Keratinocyte (primary cell): ENCODE measurements at regions not wholly inside any gene's neighbourhood (a gene's known extent, or its start where the extent isn't known, plus 50 kb on each side); places are given as distances from the start of the nearest gene placed in this dataset.

Source experiments
- DNase-seq: peaks from one replicate; pipeline ENCODE4 v3.0.0-alpha.2; 2011; ENCODE audit warnings: low read depth, missing footprints, low spot score
- FAIRE-seq: peaks from 2 replicates; lab custom pipeline; 2011; peaks lifted over from hg19 to GRCh38; lab: Jason Lieb, UNC
- H2AFZ ChIP-seq: 2 replicates; pipeline ENCODE4 v1.6.0; 2012; ENCODE audit warnings: low read length, control low read depth, inconsistent platforms; ENCODE audit not compliant: control insufficient read depth
- H3K27ac ChIP-seq: 2 replicates; pipeline ENCODE4 v1.5.1; 2011; ENCODE audit warnings: low read length; ENCODE audit not compliant: control insufficient read depth, insufficient read depth
- H3K27me3 ChIP-seq: 3 replicates; pipeline ENCODE4 v1.6.0; 2011; ENCODE audit warnings: low read length; ENCODE audit not compliant: control insufficient read depth, insufficient read depth; ENCODE audit errors: extremely low read depth
- H3K36me3 ChIP-seq, 2 experiments: 2 replicates in 1 of 2; 3 replicates in 1 of 2; pipeline ENCODE4 v1.5.1; 2011; ENCODE audit warnings: low read length in 2 of 2, mild to moderate bottlenecking in 1 of 2; ENCODE audit not compliant: control insufficient read depth in 2 of 2, insufficient read depth in 2 of 2; ENCODE audit errors: extremely low read depth in 1 of 2
- H3K4me1 ChIP-seq: 3 replicates; pipeline ENCODE4 v1.5.1; 2011; ENCODE audit warnings: low read length; ENCODE audit not compliant: control insufficient read depth, insufficient read depth; ENCODE audit errors: extremely low read depth
- H3K4me2 ChIP-seq: 3 replicates; pipeline ENCODE4 v1.6.0; 2011; ENCODE audit warnings: low read depth, low read length; ENCODE audit not compliant: control insufficient read depth, insufficient read depth; ENCODE audit errors: extremely low read depth
- H3K4me3 ChIP-seq, 3 experiments: fragments of 200-600 bp in 1 of 3; sonication (generic) in 1 of 3; 2 replicates in 2 of 3; 3 replicates in 1 of 3; pipeline ENCODE4 v1.5.1; 2011 to 2016; ENCODE audit warnings: low read length in 3 of 3, mild to moderate bottlenecking in 3 of 3, control low read depth in 2 of 3, inconsistent platforms in 1 of 3, low read depth in 1 of 3, mixed read lengths in 1 of 3, mixed run types in 1 of 3, moderate library complexity in 1 of 3; ENCODE audit not compliant: control insufficient read depth in 2 of 3, insufficient read depth in 2 of 3; ENCODE audit errors: extremely low read depth in 1 of 3
- H3K79me2 ChIP-seq: 2 replicates; pipeline ENCODE4 v1.6.0; 2012; ENCODE audit warnings: low read length; ENCODE audit not compliant: control insufficient read depth, insufficient read depth
- H3K9ac ChIP-seq: 3 replicates; pipeline ENCODE4 v1.6.0; 2011; ENCODE audit warnings: low read length; ENCODE audit not compliant: control insufficient read depth, insufficient read depth; ENCODE audit errors: extremely low read depth
- H3K9me1 ChIP-seq: 3 replicates; pipeline ENCODE4 v1.6.0; 2011; ENCODE audit warnings: low read length; ENCODE audit not compliant: control insufficient read depth, insufficient read depth; ENCODE audit errors: extremely low read depth
- H3K9me3 ChIP-seq: 2 replicates; pipeline ENCODE4 v1.5.1; 2012; ENCODE audit warnings: low read depth, low read length; ENCODE audit not compliant: control insufficient read depth
- H4K20me1 ChIP-seq: 3 replicates; pipeline ENCODE4 v1.6.0; 2011; ENCODE audit warnings: low read length; ENCODE audit not compliant: control insufficient read depth, insufficient read depth; ENCODE audit errors: extremely low read depth
- CTCF ChIP-seq, 3 experiments: IDR thresholded peaks in 1 of 3; conservative IDR thresholded peaks in 1 of 3; optimal IDR thresholded peaks in 1 of 3; 2 replicates in 2 of 3; 3 replicates in 1 of 3; pipeline versions ENCODE3 to v1.5.1; 2011; ENCODE audit warnings: low read length in 3 of 3, mild to moderate bottlenecking in 3 of 3, moderate library complexity in 2 of 3, control low read depth in 1 of 3, inconsistent platforms in 1 of 3; ENCODE audit not compliant: insufficient read depth in 2 of 3; ENCODE audit errors: extremely low read depth in 1 of 3
- EZH2 ChIP-seq: IDR thresholded peaks from one replicate; pipeline ENCODE4 v1.6.1; 2012; ENCODE audit warnings: inconsistent platforms, mild to moderate bottlenecking, low read length, moderate library complexity
- dilution Hi-C: fragments of 300-500 bp; cut with MboI; formaldehyde crosslinking; loops from one replicate; pipeline ENCODE4 v1.7.0; 2020; ENCODE audit warnings: low sequenced_read_pairs; ENCODE audit not compliant: extremely low pct_ligation_motif_present

- no peak for FAIRE-seq
- Histone ChIP-seq H4K20me1 (no peaks in the 10 kb centered on the region), H3K4me1 (peaks cover 7% of the 10 kb centered on the region), H3K27me3 (peaks cover 9% of the 10 kb centered on the region), H3K4me2 (no peak overlapping the region), H3K9ac (no peak overlapping the region), H2AFZ (no peak overlapping the region), H3K27ac (no peak overlapping the region), H3K4me3 (no peak overlapping the region), H3K79me2 (no peaks in the 10 kb centered on the region), H3K36me3 (no peaks in the 10 kb centered on the region), H3K9me1 (no peaks in the 10 kb centered on the region), H3K9me3 (no peaks in the 10 kb centered on the region)
- dilution Hi-C loops: no loop called here
- DNase-seq: no peak
- TF ChIP-seq CTCF (optimal IDR thresholded peaks at IDR 0.05 in 1 of 3, IDR thresholded peaks at IDR 0.05 in 1 of 3, conservative IDR thresholded peaks at IDR 0.05 in 1 of 3; ENCODE audit: extremely low read depth in 1 of 3, insufficient read depth in 2 of 3, low read length in 3 of 3): no peak
- no peak for TF ChIP-seq EZH2
These were observed 323.4 kb downstream of the PIK3R1 start for GRCh38 chr5:68538814-68539420.

GRCh38 chr5:68540798-68541590, 325.4 kb downstream of the PIK3R1 start:
- Histone ChIP-seq H3K9me1 (no peaks in the 10 kb centered on the region), H4K20me1 (no peaks in the 10 kb centered on the region), H3K27me3 (no peaks in the 10 kb centered on the region), H3K9ac (no peak overlapping the region), H2AFZ (no peak overlapping the region), H3K4me3 (no peak overlapping the region), H3K27ac (no peak overlapping the region), H3K9me3 (no peaks in the 10 kb centered on the region), H3K4me1 (peaks cover 25% of the 10 kb centered on the region), H3K36me3 (no peaks in the 10 kb centered on the region), H3K79me2 (no peaks in the 10 kb centered on the region), H3K4me2 (no peak overlapping the region)
- dilution Hi-C loops: no loop called here
- DNase-seq: no peak
- TF ChIP-seq EZH2 (no peak), CTCF (optimal IDR thresholded peaks at IDR 0.05 in 1 of 3, IDR thresholded peaks at IDR 0.05 in 1 of 3, conservative IDR thresholded peaks at IDR 0.05 in 1 of 3; ENCODE audit: extremely low read depth in 1 of 3, insufficient read depth in 2 of 3, low read length in 3 of 3) (no peak)
- no peak for FAIRE-seq
